ENCODE measurements at regions not wholly inside any gene's neighbourhood (a gene's known extent, or its start where the extent isn't known, plus 50 kb on each side); places are given as distances from the start of the nearest gene placed in this dataset.

- H2AFZ ChIP-seq (ENCODE audit: low read depth, low read length): no peak overlapping the region
- no peaks in the 10 kb centered on the region for H3K27me3 ChIP-seq (ENCODE audit: control insufficient read depth in 2 of 2, insufficient read depth in 2 of 2, low read length in 2 of 2)
- H3K27ac ChIP-seq (ENCODE audit: insufficient read depth, low read depth, low read length): no peak overlapping the region
- no peaks in the 10 kb centered on the region for H3K9me3 ChIP-seq (replicated peaks; ENCODE audit: control insufficient read depth, insufficient read depth, low read length)
- no peaks in the 10 kb centered on the region for H3K4me1 ChIP-seq (ENCODE audit: control insufficient read depth, extremely low read depth, insufficient read depth, low read length)
- CTCF ChIA-PET: interaction anchor here (0.8 to 3.9 kb wide), 4 partner anchors 9 to 264 kb away, joined by 3 to 40 read pairs (median 7); no protein-coding TSS in a partner anchor
- H3K9me1 ChIP-seq (replicated peaks; ENCODE audit: control insufficient read depth, extremely low read depth, insufficient read depth, low read length): no peaks in the 10 kb centered on the region
- no peaks in the 10 kb centered on the region for H3K36me3 ChIP-seq (ENCODE audit: control insufficient read depth in 2 of 2, extremely low read depth in 1 of 2, insufficient read depth in 2 of 2, low read length in 2 of 2)
- no peaks in the 10 kb centered on the region for H3K79me2 ChIP-seq (ENCODE audit: control insufficient read depth, insufficient read depth, low read length)
- no peak for FAIRE-seq
- TF ChIP-seq CTCF (IDR thresholded peaks at IDR 0.05; ENCODE audit: extremely low read depth in 1 of 2, insufficient read depth in 1 of 2, low read depth in 1 of 2, low read length in 2 of 2) (no peak), MYC (IDR thresholded peaks at IDR 0.05; ENCODE audit: low read depth, low read length) (no peak)
- H4K20me1 ChIP-seq (replicated peaks; ENCODE audit: control insufficient read depth, extremely low read depth, insufficient read depth, low read length): no peaks in the 10 kb centered on the region
- no peak overlapping the region for H3K9ac ChIP-seq (replicated peaks; ENCODE audit: extremely low read depth, insufficient read depth, low read length)
- dilution Hi-C loops (cut with MboI; ENCODE audit: extremely low pct_ligation_motif_present, low sequenced_read_pairs): no loop called here
- no TSS peak for BruUV-seq (replicated peaks)
- DNase-seq (ENCODE audit: low read depth, low spot score): no peak
- no peak overlapping the region for H3K4me3 ChIP-seq (replicated peaks in 1 of 3; ENCODE audit: insufficient read depth in 1 of 3, low read depth in 1 of 3, low read length in 3 of 3)
- no peak overlapping the region for H3K4me2 ChIP-seq (ENCODE audit: insufficient read depth, low read length)
- intact Hi-C loops (cut with micrococcal nuclease): no loop called here
- POLR2A ChIA-PET: no interaction called here
Observed at GRCh38 chr20:40953416-40953815, 75.2 kb upstream of the TOP1 start.

- Histone ChIP-seq H3K9me1 (replicated peaks; ENCODE audit: control insufficient read depth, extremely low read depth, insufficient read depth, low read length) (no peaks in the 10 kb centered on the region), H3K27me3 (ENCODE audit: control insufficient read depth in 2 of 2, insufficient read depth in 2 of 2, low read length in 2 of 2) (no peaks in the 10 kb centered on the region), H3K4me3 (replicated peaks in 1 of 3; ENCODE audit: insufficient read depth in 1 of 3, low read depth in 1 of 3, low read length in 3 of 3) (no peak overlapping the region), H3K36me3 (ENCODE audit: control insufficient read depth in 2 of 2, extremely low read depth in 1 of 2, insufficient read depth in 2 of 2, low read length in 2 of 2) (no peaks in the 10 kb centered on the region), H2AFZ (ENCODE audit: low read depth, low read length) (no peak overlapping the region), H3K9me3 (replicated peaks; ENCODE audit: control insufficient read depth, insufficient read depth, low read length) (no peaks in the 10 kb centered on the region), H3K9ac (replicated peaks; ENCODE audit: extremely low read depth, insufficient read depth, low read length) (no peak overlapping the region), H3K79me2 (ENCODE audit: control insufficient read depth, insufficient read depth, low read length) (no peaks in the 10 kb centered on the region), H4K20me1 (replicated peaks; ENCODE audit: control insufficient read depth, extremely low read depth, insufficient read depth, low read length) (no peaks in the 10 kb centered on the region), H3K27ac (ENCODE audit: insufficient read depth, low read depth, low read length) (no peak overlapping the region), H3K4me2 (ENCODE audit: insufficient read depth, low read length) (no peak overlapping the region), H3K4me1 (ENCODE audit: control insufficient read depth, extremely low read depth, insufficient read depth, low read length) (no peaks in the 10 kb centered on the region)
- dilution Hi-C loops (cut with MboI; ENCODE audit: extremely low pct_ligation_motif_present, low sequenced_read_pairs) (no loop called here), intact Hi-C loops (cut with micrococcal nuclease) (no loop called here)
- POLR2A ChIA-PET: no interaction called here
- FAIRE-seq (no peak), DNase-seq (ENCODE audit: low read depth, low spot score) (no peak)
- CTCF ChIA-PET: interaction anchor here (1.7 to 3.9 kb wide), 3 partner anchors 9 to 212 kb away, joined by 6 to 40 read pairs (median 8); no protein-coding TSS in a partner anchor
- BruUV-seq (replicated peaks): no TSS peak
- TF ChIP-seq JUN (IDR thresholded peaks at IDR 0.05; ENCODE audit: borderline replicate concordance, insufficient read depth, insufficient read length, low read depth) (no peak), MYC (IDR thresholded peaks at IDR 0.05; ENCODE audit: low read depth, low read length) (no peak), POLR2A (IDR thresholded peaks at IDR 0.05; ENCODE audit: low read depth, low read length) (no peak)
Observed at GRCh38 chr20:40953856-40954255, 74.8 kb upstream of the TOP1 start.
